OCI-LY7 (cell line): ENCODE measurements at regions not wholly inside any gene's neighbourhood (a gene's known extent, or its start where the extent isn't known, plus 50 kb on each side); places are given as distances from the start of the nearest gene placed in this dataset.

Source experiments
- BruUV-seq: library from RNA; stranded (reverse); fragments of 400-500 nt; replicated peaks from 2 replicates; lab custom pipeline; 2021; lab: Mats Ljungman, UMichigan
- CTCF ChIA-PET: fragments of 300-600 bp; sonication (Branson Sonifier 250); formaldehyde crosslinking; loops from one replicate; lab custom pipeline; 2022; ENCODE audit warnings: antibody characterized with exemption; ENCODE audit not compliant: unreplicated experiment; lab: Charles Lee
- POLR2A ChIA-PET: fragments of 300-600 bp; sonication (Branson Sonifier 250); formaldehyde crosslinking; loops from one replicate; lab custom pipeline; 2022; ENCODE audit warnings: antibody characterized with exemption; lab: Charles Lee
- DNase-seq: peaks from one replicate; pipeline ENCODE4 v3.0.0-alpha.2; 2015; ENCODE audit warnings: low spot score
- H2AFZ ChIP-seq: fragments of 200-600 bp; sonication (generic), shearing (Covaris generic); 2 replicates; pipeline ENCODE4 v1.6.1; 2014; ENCODE audit warnings: mild to moderate bottlenecking, antibody characterized with exemption, low read length, moderate library complexity
- H3K27ac ChIP-seq: fragments of 200-600 bp; sonication (generic); 2 replicates; pipeline ENCODE4 v1.5.1; 2014; ENCODE audit warnings: mixed run types, low read depth, mild to moderate bottlenecking, moderate library complexity, low read length, inconsistent platforms; ENCODE audit not compliant: poor library complexity, severe bottlenecking
- H3K36me3 ChIP-seq: fragments of 200-600 bp; sonication (generic); 2 replicates; pipeline ENCODE4 v1.6.1; 2014; ENCODE audit warnings: mild to moderate bottlenecking, antibody characterized with exemption, low read length, moderate library complexity, mixed read lengths; ENCODE audit not compliant: insufficient read depth
- H3K4me1 ChIP-seq: fragments of 200-600 bp; sonication (generic); 2 replicates; pipeline ENCODE4 v1.5.1; 2014; ENCODE audit warnings: mild to moderate bottlenecking, low read length; ENCODE audit not compliant: insufficient read depth, poor library complexity, severe bottlenecking
- H3K4me2 ChIP-seq: fragments of 200-600 bp; sonication (generic); 2 replicates; pipeline ENCODE4 v1.6.1; 2014; ENCODE audit warnings: mild to moderate bottlenecking, low read length
- H3K4me3 ChIP-seq: fragments of 200-600 bp; sonication (generic); 2 replicates; pipeline ENCODE4 v1.5.1; 2014; ENCODE audit warnings: mild to moderate bottlenecking, low read depth, low read length; ENCODE audit not compliant: poor library complexity, severe bottlenecking
- H3K79me2 ChIP-seq: fragments of 200-600 bp; sonication (generic); 2 replicates; pipeline ENCODE4 v1.6.1; 2016; ENCODE audit warnings: low read depth, mild to moderate bottlenecking, low read length, moderate library complexity, mixed read lengths; ENCODE audit not compliant: insufficient read depth
- H3K9me2 ChIP-seq: fragments of 200-600 bp; sonication (generic); 2 replicates; pipeline ENCODE4 v1.6.1; 2016; ENCODE audit warnings: mild to moderate bottlenecking, low read length, mixed read lengths; ENCODE audit not compliant: insufficient read depth
- H3K9me3 ChIP-seq: fragments of 200-600 bp; sonication (generic); 2 replicates; pipeline ENCODE4 v1.6.1; 2014; ENCODE audit warnings: mild to moderate bottlenecking, mixed run types, low read length, mixed read lengths
- H4K20me1 ChIP-seq: fragments of 200-600 bp; sonication (generic); 2 replicates; pipeline ENCODE4 v1.6.1; 2014; ENCODE audit warnings: mild to moderate bottlenecking, antibody characterized with exemption, low read length, moderate library complexity, mixed read lengths; ENCODE audit not compliant: insufficient read depth
- EZH2phosphoT487 ChIP-seq: fragments of 200-600 bp; sonication (generic); IDR thresholded peaks from 2 replicates; pipeline ENCODE4 v1.6.1; 2018; ENCODE audit warnings: low read depth, borderline replicate concordance, mild to moderate bottlenecking, mixed run types, antibody characterized with exemption, low read length, moderate library complexity, mixed read lengths
- intact Hi-C: fragments of 100-400 bp; cut with micrococcal nuclease; formaldehyde crosslinking; loops from one replicate; pipeline ENCODE4 v1.10.0; 2022; ENCODE audit not compliant: unreplicated experiment
- TF ChIP-seq, protein P1 (sequence below): fragments of 200-600 bp; sonication (generic); conservative IDR thresholded peaks from 2 replicates; pipeline ENCODE4 v1.5.1; 2014; ENCODE audit warnings: mild to moderate bottlenecking, antibody characterized with exemption, low read length, moderate library complexity, mixed read lengths

DNA sequence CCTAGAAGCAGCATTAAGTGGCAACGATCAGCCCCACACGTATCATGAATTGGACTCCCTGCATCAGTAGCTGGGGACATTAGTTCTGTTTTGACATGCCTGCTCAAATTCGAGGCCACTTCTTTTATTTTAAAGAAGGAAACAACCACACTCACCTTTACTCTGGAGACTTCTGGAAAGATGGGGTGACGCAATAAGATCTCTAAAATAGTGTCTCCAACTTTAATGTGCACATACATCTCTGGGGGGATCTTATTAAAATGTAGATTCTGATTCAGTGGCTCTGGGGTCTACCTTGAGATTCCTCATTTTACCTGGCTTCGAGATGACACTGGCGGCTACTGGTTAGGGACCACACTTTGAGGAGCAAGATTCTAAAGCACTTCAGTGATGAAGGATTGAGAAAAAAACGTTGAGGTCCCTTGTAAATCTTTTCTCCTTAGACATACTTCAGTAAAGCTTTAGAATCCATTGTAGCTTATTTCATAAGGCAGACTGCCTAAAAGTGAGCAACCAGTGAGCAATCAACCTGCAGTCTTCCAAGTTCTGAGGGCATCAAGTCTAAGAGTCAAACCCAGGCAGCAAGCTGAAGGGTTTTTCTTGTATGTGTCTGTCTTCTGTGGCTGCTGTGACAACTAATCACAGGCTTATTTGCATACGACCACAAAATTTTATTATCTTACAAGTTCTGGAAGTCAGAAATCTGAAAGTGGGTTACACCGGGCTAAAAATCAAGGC, 718.6 kb upstream of the TBX3 start:
- ChIA-PET POLR2A (no interaction called here), CTCF (no interaction called here)
- Histone ChIP-seq H3K4me2 (no peak overlapping the region), H4K20me1 (no peaks in the 10 kb centered on the region), H3K9me3 (no peaks in the 10 kb centered on the region), H2AFZ (no peak overlapping the region), H3K4me1 (no peaks in the 10 kb centered on the region), H3K27ac (no peak overlapping the region), H3K79me2 (no peaks in the 10 kb centered on the region), H3K4me3 (no peak overlapping the region), H3K9me2 (no peaks in the 10 kb centered on the region), H3K36me3 (no peaks in the 10 kb centered on the region)
- intact Hi-C loops = no loop called here
- no TSS peak for BruUV-seq
- no peak for DNase-seq
- no peak for TF ChIP-seq EZH2phosphoT487
- TF ChIP-seq, protein P1, sequence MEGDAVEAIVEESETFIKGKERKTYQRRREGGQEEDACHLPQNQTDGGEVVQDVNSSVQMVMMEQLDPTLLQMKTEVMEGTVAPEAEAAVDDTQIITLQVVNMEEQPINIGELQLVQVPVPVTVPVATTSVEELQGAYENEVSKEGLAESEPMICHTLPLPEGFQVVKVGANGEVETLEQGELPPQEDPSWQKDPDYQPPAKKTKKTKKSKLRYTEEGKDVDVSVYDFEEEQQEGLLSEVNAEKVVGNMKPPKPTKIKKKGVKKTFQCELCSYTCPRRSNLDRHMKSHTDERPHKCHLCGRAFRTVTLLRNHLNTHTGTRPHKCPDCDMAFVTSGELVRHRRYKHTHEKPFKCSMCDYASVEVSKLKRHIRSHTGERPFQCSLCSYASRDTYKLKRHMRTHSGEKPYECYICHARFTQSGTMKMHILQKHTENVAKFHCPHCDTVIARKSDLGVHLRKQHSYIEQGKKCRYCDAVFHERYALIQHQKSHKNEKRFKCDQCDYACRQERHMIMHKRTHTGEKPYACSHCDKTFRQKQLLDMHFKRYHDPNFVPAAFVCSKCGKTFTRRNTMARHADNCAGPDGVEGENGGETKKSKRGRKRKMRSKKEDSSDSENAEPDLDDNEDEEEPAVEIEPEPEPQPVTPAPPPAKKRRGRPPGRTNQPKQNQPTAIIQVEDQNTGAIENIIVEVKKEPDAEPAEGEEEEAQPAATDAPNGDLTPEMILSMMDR = no peak

DNA sequence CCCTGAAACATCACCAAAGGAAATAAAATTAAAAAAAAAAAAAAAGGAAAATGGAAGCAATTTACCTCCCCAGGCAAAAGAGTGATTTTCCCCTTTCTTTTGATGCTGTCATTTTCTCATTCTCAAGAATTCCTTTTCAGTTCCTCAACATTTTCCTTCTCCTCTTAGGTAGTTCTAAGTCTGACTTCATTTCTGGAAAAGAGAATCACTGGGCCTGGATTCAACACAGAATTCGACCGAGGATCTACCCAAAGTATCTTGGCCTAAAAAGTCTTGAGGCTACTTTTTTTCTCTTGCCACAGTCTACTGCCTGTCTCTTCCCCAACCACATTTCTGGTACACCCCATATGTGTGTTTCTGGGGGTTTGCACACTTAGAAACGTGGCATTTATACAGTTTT, 717.8 kb upstream of the TBX3 start:
- TF ChIP-seq EZH2phosphoT487 = no peak
- TF ChIP-seq, protein P1 = no peak
- ChIA-PET POLR2A (no interaction called here), CTCF (no interaction called here)

DNA sequence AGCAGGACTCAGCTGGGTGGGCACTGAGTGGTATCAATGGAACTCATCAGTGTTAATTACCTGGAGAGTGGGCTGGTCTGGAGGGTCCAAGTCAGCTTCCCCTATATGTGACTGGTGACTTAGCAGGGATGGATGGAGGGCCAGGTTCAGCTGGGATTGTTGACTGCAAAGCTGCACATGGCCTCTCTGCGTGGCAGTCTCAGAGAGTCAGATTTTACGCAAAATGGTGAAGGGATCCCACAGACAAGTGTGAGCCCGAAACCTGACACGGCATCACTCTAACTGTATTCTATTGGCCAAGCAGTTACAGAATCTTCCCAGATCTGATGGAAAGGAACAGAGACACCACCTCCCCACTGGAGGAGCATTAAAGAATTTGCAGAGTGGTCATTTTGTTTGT, 716.0 kb upstream of the TBX3 start:
- Histone ChIP-seq H3K4me1 (no peaks in the 10 kb centered on the region), H2AFZ (no peak overlapping the region), H3K4me3 (no peak overlapping the region), H3K79me2 (no peaks in the 10 kb centered on the region), H3K9me2 (no peaks in the 10 kb centered on the region), H3K4me2 (no peak overlapping the region), H4K20me1 (no peaks in the 10 kb centered on the region), H3K36me3 (no peaks in the 10 kb centered on the region), H3K9me3 (no peaks in the 10 kb centered on the region), H3K27ac (no peak overlapping the region)
- intact Hi-C loops = no loop called here
- TF ChIP-seq, protein P1 = no peak
- TF ChIP-seq EZH2phosphoT487 = no peak
- CTCF ChIA-PET = no interaction called here
- DNase-seq = no peak
- POLR2A ChIA-PET = no interaction called here
- BruUV-seq = no TSS peak

More for the DNA sequence above, 717.8 kb upstream of the TBX3 start:
- DNase-seq = no peak
- Histone ChIP-seq H3K79me2 (no peaks in the 10 kb centered on the region), H3K27ac (no peak overlapping the region), H3K9me3 (no peaks in the 10 kb centered on the region), H3K36me3 (no peaks in the 10 kb centered on the region), H3K4me2 (no peak overlapping the region), H3K4me1 (no peaks in the 10 kb centered on the region), H3K9me2 (no peaks in the 10 kb centered on the region), H4K20me1 (no peaks in the 10 kb centered on the region), H3K4me3 (no peak overlapping the region), H2AFZ (no peak overlapping the region)
- no TSS peak for BruUV-seq
- intact Hi-C loops = no loop called here
